ENCODE measurements at regions not wholly inside any gene's neighbourhood (a gene's known extent, or its start where the extent isn't known, plus 50 kb on each side); places are given as distances from the start of the nearest gene placed in this dataset.

DNA sequence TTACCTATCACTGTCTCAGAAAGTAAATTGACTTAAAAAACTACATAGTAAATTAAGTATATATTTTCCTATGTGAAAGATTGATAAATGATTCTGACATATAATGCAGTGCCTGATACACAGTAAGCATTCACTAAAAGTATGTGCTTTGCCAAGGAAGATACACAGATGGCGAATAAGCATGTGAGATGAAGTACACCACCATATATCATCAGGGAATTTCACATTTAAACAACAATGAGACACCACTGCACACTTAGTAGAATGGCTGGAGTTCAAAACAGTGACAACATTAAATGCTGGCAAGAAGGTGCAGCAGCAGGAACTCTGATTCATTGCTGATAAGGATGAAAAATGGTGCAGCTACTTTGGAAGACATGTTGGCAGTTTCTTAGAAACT, 1118.8 kb downstream of the DTWD2 start:
- no peak overlapping the region for H2BK20ac ChIP-seq (ENCODE audit: low read depth, low read length, poor library complexity, severe bottlenecking)
- Mint-ChIP-seq H3K4me3 (no peak overlapping the region), H3K9me3 (no peaks in the 10 kb centered on the region), H3K36me3 (ENCODE audit: insufficient read depth in 1 of 3, low read depth in 3 of 3) (no peaks in the 10 kb centered on the region), H3K27me3 (ENCODE audit: low read depth) (no peaks in the 10 kb centered on the region), H3K27ac (no peak overlapping the region), H3K4me1 (no peaks in the 10 kb centered on the region; a peak in 1 of 4 replicates)
- H2BK15ac ChIP-seq (ENCODE audit: low read depth, low read length), result no peak overlapping the region
- no peak overlapping the region for H2AK5ac ChIP-seq (ENCODE audit: insufficient read length, low read length)
- H3K4me1 ChIP-seq (ENCODE audit: insufficient read depth, low read length), result no peaks in the 10 kb centered on the region
- no peak overlapping the region for H3K18ac ChIP-seq (ENCODE audit: insufficient read length, low read depth, low read length)
- H3K56ac ChIP-seq (ENCODE audit: insufficient read length, low read depth, low read length), result no peak overlapping the region
- no peak overlapping the region for H4K5ac ChIP-seq (ENCODE audit: insufficient read length, low read depth, low read length)
- H2BK12ac ChIP-seq (ENCODE audit: insufficient read length, low read depth, low read length), result no peak overlapping the region
- no peak overlapping the region for H2AFZ ChIP-seq (ENCODE audit: low read length)
- H3K9ac ChIP-seq (ENCODE audit: extremely low read depth, insufficient read length, low read length), result no peak overlapping the region
- H3K79me2 ChIP-seq (ENCODE audit: insufficient read depth, low read length), result no peaks in the 10 kb centered on the region
- H2BK5ac ChIP-seq (ENCODE audit: insufficient read length, low read length), result no peak overlapping the region
- H3K9me3 ChIP-seq (ENCODE audit: control insufficient read depth, low read depth, low read length), result no peaks in the 10 kb centered on the region
- no peak overlapping the region for H4K8ac ChIP-seq (replicated peaks; ENCODE audit: insufficient read length, low read depth, low read length)
- no peaks in the 10 kb centered on the region for H4K20me1 ChIP-seq (ENCODE audit: control insufficient read depth, insufficient read depth, insufficient read length)
- H2BK120ac ChIP-seq (ENCODE audit: low read depth, low read length, poor library complexity, severe bottlenecking), result no peak overlapping the region
- WGBS (ENCODE audit: extremely low coverage, insufficient read length, low lambda C conversion rate), result no CpG with 5 or more reads among the region's 1 CpG
- no peak overlapping the region for H3T11ph ChIP-seq (ENCODE audit: low read length)
- H3K4me2 ChIP-seq (ENCODE audit: insufficient read depth, insufficient read length, low read length), result no peak overlapping the region
- no peak overlapping the region for H4K91ac ChIP-seq (ENCODE audit: insufficient read length, low read depth, low read length)
- no peak overlapping the region for H3K4ac ChIP-seq (ENCODE audit: low read depth, low read length)
- H3K27ac ChIP-seq (ENCODE audit: insufficient read length, low read depth, low read length), result no peak overlapping the region
- no peak overlapping the region for H3K23ac ChIP-seq (ENCODE audit: insufficient read length, low read depth, low read length)
- DNase-seq, result no peak
- no peaks in the 10 kb centered on the region for H3K27me3 ChIP-seq (ENCODE audit: insufficient read depth, low read length)
- TF ChIP-seq, protein P1, sequence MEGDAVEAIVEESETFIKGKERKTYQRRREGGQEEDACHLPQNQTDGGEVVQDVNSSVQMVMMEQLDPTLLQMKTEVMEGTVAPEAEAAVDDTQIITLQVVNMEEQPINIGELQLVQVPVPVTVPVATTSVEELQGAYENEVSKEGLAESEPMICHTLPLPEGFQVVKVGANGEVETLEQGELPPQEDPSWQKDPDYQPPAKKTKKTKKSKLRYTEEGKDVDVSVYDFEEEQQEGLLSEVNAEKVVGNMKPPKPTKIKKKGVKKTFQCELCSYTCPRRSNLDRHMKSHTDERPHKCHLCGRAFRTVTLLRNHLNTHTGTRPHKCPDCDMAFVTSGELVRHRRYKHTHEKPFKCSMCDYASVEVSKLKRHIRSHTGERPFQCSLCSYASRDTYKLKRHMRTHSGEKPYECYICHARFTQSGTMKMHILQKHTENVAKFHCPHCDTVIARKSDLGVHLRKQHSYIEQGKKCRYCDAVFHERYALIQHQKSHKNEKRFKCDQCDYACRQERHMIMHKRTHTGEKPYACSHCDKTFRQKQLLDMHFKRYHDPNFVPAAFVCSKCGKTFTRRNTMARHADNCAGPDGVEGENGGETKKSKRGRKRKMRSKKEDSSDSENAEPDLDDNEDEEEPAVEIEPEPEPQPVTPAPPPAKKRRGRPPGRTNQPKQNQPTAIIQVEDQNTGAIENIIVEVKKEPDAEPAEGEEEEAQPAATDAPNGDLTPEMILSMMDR (conservative IDR thresholded peaks at IDR 0.05), result no peak
- no peak overlapping the region for H3K14ac ChIP-seq (ENCODE audit: insufficient read depth, low read length)
- no peaks in the 10 kb centered on the region for H3K79me1 ChIP-seq (ENCODE audit: insufficient read depth, low read depth, low read length, poor library complexity, severe bottlenecking)
- H3K23me2 ChIP-seq (ENCODE audit: insufficient read length, low read depth, low read length, poor library complexity, severe bottlenecking), result no peaks in the 10 kb centered on the region
